ENCODE measurements at regions not wholly inside any gene's neighbourhood (a gene's known extent, or its start where the extent isn't known, plus 50 kb on each side); places are given as distances from the start of the nearest gene placed in this dataset.
"Not testable (repeated sequence)": the region's sequence is repeated elsewhere in the genome, so short reads cannot be mapped to it uniquely, and the experiment has no call there.

DNA sequence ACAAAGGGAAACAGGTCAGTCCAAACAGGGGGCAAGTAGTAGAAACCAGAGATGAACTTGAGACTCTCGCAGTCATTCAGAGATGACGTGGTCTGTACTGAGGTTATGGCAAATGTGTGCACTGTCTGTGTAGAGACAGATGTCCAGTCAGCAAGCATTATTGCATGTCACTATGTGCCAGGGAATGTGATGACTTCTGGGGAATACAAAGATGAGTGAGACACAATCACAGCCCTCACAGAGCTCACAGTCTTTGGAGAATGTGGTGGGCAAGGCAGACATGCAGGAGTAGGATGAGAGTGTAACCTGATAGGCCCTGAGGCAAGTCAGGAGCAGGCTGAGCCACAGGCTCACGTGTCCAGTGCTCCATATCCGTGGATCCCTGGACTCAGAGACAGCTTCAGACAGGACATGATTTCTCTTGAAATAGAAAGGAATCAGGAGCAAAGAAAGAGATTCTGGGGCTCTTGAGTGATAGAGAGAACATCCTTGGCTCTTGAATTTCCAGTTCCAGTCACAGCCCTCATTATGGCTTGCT lies 550.7 kb downstream of the ETS1 start:
- H3K9me2 ChIP-seq (ENCODE audit: insufficient read depth, low read length) = no peaks in the 10 kb centered on the region
- no peaks in the 10 kb centered on the region for H3K4me1 ChIP-seq (ENCODE audit: insufficient read depth, low read length, poor library complexity, severe bottlenecking)
- no peak for DNase-seq (ENCODE audit: low spot score)
- TF ChIP-seq, protein P1, sequence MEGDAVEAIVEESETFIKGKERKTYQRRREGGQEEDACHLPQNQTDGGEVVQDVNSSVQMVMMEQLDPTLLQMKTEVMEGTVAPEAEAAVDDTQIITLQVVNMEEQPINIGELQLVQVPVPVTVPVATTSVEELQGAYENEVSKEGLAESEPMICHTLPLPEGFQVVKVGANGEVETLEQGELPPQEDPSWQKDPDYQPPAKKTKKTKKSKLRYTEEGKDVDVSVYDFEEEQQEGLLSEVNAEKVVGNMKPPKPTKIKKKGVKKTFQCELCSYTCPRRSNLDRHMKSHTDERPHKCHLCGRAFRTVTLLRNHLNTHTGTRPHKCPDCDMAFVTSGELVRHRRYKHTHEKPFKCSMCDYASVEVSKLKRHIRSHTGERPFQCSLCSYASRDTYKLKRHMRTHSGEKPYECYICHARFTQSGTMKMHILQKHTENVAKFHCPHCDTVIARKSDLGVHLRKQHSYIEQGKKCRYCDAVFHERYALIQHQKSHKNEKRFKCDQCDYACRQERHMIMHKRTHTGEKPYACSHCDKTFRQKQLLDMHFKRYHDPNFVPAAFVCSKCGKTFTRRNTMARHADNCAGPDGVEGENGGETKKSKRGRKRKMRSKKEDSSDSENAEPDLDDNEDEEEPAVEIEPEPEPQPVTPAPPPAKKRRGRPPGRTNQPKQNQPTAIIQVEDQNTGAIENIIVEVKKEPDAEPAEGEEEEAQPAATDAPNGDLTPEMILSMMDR (conservative IDR thresholded peaks at IDR 0.05; ENCODE audit: low read length) = no peak
- TF ChIP-seq EZH2phosphoT487 (IDR thresholded peaks at IDR 0.05; ENCODE audit: borderline replicate concordance, low read depth, low read length) = no peak
- no peaks in the 10 kb centered on the region for H3K9me3 ChIP-seq (ENCODE audit: low read length)
- no peaks in the 10 kb centered on the region for H3K79me2 ChIP-seq (ENCODE audit: insufficient read depth, low read depth, low read length)
- no peak overlapping the region for H3K27ac ChIP-seq (ENCODE audit: low read depth, low read length, poor library complexity, severe bottlenecking)
- no peak overlapping the region for H3K4me2 ChIP-seq (ENCODE audit: low read length)
- POLR2A ChIA-PET = no interaction called here
- H2AFZ ChIP-seq (ENCODE audit: low read length) = no peak overlapping the region
- BruUV-seq (replicated peaks) = no TSS peak
- intact Hi-C loops (cut with micrococcal nuclease; ENCODE audit: unreplicated experiment) = loop anchor here (10.0 kb wide), 1 partner anchor 598 kb away; no protein-coding TSS in a partner anchor
- no peak overlapping the region for H3K4me3 ChIP-seq (ENCODE audit: low read depth, low read length, poor library complexity, severe bottlenecking)
- CTCF ChIA-PET (ENCODE audit: unreplicated experiment) = no interaction called here
- no peaks in the 10 kb centered on the region for H3K36me3 ChIP-seq (ENCODE audit: insufficient read depth, low read length)
- no peaks in the 10 kb centered on the region for H4K20me1 ChIP-seq (ENCODE audit: insufficient read depth, low read length)

DNA sequence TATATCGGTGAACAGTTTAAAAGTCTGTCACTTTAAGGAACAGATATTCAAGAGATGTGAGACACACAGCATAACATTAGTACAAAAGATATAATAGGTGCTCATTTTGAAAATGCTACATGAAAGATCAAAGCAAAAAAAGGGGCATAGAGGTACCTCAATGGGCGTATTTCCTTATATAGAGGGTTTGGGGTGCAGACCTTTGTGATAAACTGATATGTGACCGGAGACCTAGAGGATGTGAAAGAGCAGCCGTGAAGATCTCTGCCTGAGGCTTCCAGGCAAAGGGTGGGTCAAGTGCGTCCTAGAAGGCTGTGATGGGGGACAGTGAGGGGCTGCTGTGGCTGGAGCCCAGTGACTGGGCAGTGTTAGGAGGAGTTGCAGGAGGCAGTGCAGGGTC lies 551.4 kb downstream of the ETS1 start:
- no peak for DNase-seq (ENCODE audit: low spot score)
- no peak overlapping the region for H3K4me3 ChIP-seq (ENCODE audit: low read depth, low read length, poor library complexity, severe bottlenecking)
- ChIA-PET POLR2A (no interaction called here), CTCF (ENCODE audit: unreplicated experiment) (no interaction called here)
- H3K4me2 ChIP-seq (ENCODE audit: low read length) = no peak overlapping the region
- intact Hi-C loops (cut with micrococcal nuclease; ENCODE audit: unreplicated experiment) = loop anchor here (10.0 kb wide), 1 partner anchor 599 kb away; no protein-coding TSS in a partner anchor
- no peaks in the 10 kb centered on the region for H3K79me2 ChIP-seq (ENCODE audit: insufficient read depth, low read depth, low read length)
- no peaks in the 10 kb centered on the region for H3K9me3 ChIP-seq (ENCODE audit: low read length)
- no peaks in the 10 kb centered on the region for H3K36me3 ChIP-seq (ENCODE audit: insufficient read depth, low read length)
- no peaks in the 10 kb centered on the region for H4K20me1 ChIP-seq (ENCODE audit: insufficient read depth, low read length)
- TF ChIP-seq, protein P1 (conservative IDR thresholded peaks at IDR 0.05; ENCODE audit: low read length) = no peak
- no peak for TF ChIP-seq EZH2phosphoT487 (IDR thresholded peaks at IDR 0.05; ENCODE audit: borderline replicate concordance, low read depth, low read length)
- H3K27ac ChIP-seq (ENCODE audit: low read depth, low read length, poor library complexity, severe bottlenecking) = no peak overlapping the region
- no TSS peak for BruUV-seq (replicated peaks)
- no peak overlapping the region for H2AFZ ChIP-seq (ENCODE audit: low read length)
- H3K9me2 ChIP-seq (ENCODE audit: insufficient read depth, low read length) = no peaks in the 10 kb centered on the region
- H3K4me1 ChIP-seq (ENCODE audit: insufficient read depth, low read length, poor library complexity, severe bottlenecking) = no peaks in the 10 kb centered on the region

DNA sequence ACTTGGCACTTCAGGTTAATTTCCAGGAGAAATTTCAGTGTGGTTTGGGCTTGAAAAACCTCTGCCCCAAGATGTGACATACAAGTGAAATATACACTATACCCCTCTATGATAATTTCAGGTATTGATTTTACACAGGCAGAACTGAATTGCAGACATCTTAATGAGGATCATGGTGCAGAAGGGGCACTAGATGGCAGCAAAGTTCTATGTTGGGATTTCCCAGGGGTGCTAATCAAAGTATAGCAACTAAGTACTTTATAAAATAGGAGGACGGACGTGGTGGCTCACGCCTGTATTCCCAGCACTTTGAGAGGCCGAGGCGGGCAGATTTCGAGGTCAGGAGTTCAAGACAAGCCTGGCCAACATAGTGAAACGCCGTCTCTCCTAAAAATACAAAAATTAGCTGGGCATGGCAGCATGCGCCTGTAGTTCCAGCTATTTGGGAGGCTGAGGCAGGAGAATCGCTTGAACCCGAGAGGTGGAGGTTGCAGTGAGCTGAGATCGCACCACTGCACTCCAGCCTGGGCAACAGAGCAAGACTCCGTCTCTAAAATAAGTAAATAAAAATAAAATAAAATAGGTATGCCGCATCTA lies 555.7 kb downstream of the ETS1 start:
- H3K36me3 ChIP-seq (ENCODE audit: insufficient read depth, low read length); BruUV-seq (replicated peaks); H4K20me1 ChIP-seq (ENCODE audit: insufficient read depth, low read length); H3K9me3 ChIP-seq (ENCODE audit: low read length); H3K4me1 ChIP-seq (ENCODE audit: insufficient read depth, low read length, poor library complexity, severe bottlenecking); H3K79me2 ChIP-seq (ENCODE audit: insufficient read depth, low read depth, low read length); CTCF ChIA-PET (ENCODE audit: unreplicated experiment); H2AFZ ChIP-seq (ENCODE audit: low read length); H3K4me2 ChIP-seq (ENCODE audit: low read length); H3K27ac ChIP-seq (ENCODE audit: low read depth, low read length, poor library complexity, severe bottlenecking); H3K4me3 ChIP-seq (ENCODE audit: low read depth, low read length, poor library complexity, severe bottlenecking); H3K9me2 ChIP-seq (ENCODE audit: insufficient read depth, low read length); POLR2A ChIA-PET: not testable (repeated sequence)
- TF ChIP-seq, protein P1 (conservative IDR thresholded peaks at IDR 0.05; ENCODE audit: low read length) = peak; percentile 82
- DNase-seq (ENCODE audit: low spot score) = peak; percentile 52
- intact Hi-C loops (cut with micrococcal nuclease; ENCODE audit: unreplicated experiment) = loop anchor here (1.0 to 10.0 kb wide), 2 partner anchors 127 to 603 kb away; no protein-coding TSS in a partner anchor
